Right forelimb (tissue), 1 donor: ENCODE measurements at regions not wholly inside any gene's neighbourhood (a gene's known extent, or its start where the extent isn't known, plus 50 kb on each side); places are given as distances from the start of the nearest gene placed in this dataset.
"Not testable (repeated sequence)": the region's sequence is repeated elsewhere in the genome, so short reads cannot be mapped to it uniquely, and the experiment has no call there.

ENCODE experiments used
- DNase-seq: peaks from one replicate; pipeline ENCODE4 v3.0.0-alpha.2; 2018

GRCh38 chr4:60400593-60400992, 799.5 kb upstream of the ADGRL3 start:
- DNase-seq: no peak

DNA sequence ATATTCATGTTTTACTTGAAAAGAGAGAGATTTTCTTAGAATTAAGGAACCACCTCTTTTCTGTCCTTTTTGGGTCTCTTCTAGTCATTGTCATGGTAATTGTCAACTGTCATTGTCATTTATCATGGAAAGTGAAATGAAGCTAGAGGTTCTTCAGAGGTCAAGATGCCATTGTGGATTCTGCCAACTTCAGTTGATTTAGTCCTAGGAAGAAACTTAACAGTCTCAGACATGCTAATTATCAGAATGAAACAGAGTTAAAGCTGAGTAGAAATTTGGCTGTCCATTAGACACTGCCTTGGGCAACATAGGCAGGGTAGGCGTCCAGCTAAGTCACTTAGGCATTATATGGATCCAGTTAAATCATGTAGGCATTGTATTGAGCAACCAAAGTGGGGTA, 796.1 kb upstream of the ADGRL3 start:
- no peak for DNase-seq

DNA sequence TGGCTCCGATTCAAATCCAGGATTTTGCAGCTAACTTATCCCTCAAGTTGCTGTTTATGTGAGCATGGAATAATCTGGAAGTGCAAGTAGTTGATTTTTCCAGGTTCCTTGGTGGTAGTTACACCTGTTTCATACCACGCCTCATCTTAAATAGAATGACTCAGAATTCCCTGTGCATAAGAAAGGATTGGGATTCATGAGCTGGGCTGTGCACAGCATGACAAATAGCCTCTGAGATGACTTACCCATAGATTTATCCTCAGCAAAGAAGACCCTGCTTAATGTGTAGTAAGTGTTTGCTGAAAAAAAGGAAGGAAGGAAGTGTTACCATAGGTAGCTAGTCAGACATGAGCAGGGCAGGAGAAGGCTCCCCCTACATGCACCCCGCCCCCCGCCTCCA, 777.7 kb upstream of the ADGRL3 start:
- DNase-seq: no peak

DNA sequence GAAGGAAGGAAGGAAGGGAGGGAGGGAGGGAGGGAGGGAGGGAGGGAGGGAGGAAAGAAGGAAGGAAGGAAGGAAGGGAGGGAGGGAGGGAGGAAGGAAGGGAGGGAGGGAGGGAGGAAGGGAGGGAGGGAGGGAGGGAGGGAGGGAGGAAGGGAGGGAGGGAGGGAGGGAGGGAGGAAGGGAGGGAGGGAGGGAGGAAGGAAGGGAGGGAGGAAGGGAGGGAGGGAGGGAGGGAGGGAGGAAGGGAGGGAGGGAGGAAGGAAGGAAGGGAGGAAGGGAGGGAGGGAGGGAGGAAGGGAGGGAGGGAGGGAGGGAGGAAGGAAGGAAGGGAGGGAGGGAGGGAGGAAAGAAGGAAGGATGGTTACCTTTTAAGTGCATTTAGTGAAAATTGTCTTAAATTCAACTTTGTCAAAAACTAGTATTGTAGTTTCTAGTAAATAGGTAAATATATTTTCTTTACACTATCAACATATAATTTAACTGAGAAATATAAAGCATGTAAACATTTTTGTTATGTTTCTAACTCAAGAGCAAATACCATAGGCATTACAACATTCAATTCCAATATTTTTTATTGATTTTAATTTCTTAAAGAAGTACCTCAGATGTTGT, 776.4 kb upstream of the ADGRL3 start:
- DNase-seq: not testable (repeated sequence)

DNA sequence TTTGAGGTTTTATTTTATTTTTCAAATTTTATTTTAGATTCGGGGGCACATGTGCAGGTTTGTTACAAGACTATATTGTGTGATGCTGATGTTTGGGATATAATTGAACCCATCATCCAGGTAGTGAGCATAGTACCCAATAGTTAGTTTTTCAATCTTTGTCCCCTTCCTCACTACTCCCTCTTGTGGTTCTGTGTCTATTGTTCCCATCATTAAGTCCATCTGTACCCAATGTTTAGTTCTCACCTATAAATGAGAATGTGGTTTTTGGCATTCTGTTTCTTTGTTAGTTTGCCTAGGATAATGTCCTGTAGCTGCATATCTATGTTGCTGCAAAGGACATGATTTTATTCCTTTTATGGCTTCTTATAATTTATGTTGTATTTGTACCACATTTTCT, 767.2 kb upstream of the ADGRL3 start:
- DNase-seq: no peak

GRCh38 chr4:60443068-60443467, 757.1 kb upstream of the ADGRL3 start:
- DNase-seq: no peak

GRCh38 chr4:60443796-60444195, 756.3 kb upstream of the ADGRL3 start:
- DNase-seq: no peak

- DNase-seq: no peak
These were observed 750.1 kb upstream of the ADGRL3 start for GRCh38 chr4:60450054-60450453.

- DNase-seq: no peak
These were observed 747.9 kb upstream of the ADGRL3 start for GRCh38 chr4:60452266-60452665.

DNA sequence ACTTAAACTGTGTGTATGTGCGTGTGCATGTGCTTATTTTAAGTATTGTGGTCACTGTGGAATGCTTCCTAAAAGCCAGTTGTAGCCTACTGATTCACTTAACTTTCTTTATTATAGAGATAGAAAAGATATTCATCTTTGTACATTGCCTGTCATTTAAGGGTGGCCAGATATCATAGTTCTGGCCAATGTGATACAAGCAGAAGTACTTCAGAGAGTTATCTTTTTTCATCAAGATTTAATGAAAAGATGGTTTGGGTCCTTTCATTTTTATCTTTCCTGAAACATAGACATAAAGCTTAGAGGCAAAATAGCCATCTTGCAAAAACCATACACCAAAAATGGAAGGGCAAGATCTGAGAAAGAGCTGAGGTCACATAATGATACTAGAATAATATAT, 744.7 kb upstream of the ADGRL3 start:
- no peak for DNase-seq

DNA sequence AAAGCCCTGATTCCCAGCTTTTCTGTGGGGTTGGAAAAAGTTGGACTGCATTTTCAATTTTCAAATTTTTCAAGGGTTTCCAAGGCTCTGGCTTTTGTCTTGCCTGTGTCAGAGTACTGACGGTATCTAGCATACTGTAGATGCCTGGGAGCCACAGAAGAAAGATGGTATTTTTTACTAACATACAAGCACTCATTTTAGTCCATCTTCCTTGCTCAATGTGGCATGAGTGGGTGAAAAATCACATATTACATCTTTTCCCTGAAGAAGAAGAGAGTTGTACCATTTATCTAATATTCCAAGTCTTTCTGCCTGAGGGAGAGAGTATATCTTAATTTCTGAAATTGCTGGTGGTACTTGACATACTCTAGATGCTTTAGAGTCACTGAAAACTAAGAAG, 738.6 kb upstream of the ADGRL3 start:
- DNase-seq: no peak

DNA sequence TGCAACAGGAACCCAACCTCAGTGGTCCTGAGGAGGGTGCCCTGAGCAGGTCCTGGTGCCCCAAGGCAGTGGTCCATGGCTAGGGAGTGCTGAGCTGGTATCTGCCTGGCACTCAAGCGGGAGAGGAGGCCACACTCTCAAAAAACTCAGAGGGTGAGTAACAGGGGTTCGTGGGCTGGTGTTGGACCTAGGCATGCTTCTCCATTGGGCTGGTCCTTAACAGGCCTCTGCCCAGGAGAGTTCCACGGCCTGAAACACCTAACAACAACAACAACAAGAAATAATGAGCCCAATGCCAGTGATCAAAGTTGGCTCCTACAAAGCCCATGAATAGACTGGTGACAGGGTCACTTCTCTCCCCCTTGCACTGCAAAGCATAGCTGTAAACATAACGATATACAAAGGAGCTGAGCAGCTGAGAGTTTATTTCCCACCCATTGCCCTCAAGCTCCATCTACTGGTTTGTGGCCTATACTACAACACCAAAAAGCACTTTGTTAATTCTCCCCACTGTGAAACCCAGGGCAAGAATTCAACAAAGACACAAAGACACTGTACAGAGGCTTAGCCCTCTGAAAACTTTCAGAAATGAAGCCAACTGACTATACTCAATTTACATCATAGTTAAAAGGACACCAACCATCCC, 736.1 kb upstream of the ADGRL3 start:
- no peak for DNase-seq

DNA sequence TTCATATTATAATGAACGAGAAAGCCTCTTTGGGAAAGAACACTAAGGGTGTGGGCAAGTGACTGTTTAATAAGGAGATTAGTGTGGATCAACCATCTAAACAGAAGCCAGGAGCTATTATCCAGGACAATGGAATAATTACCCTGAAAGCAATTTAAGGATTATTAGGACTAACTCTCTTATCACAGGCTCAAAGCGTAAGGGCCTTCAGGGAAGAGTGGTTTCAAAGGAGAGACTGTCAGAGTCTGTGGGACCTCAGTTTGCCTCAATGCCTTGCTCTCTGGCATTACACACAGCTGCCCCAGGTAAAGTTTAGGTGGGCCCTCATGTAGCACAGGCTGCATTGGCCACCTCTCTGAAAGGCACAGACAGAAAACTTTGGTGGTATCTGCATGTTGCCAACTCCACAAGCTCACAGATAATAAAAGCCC, 717.2 kb upstream of the ADGRL3 start:
- DNase-seq: no peak

- DNase-seq: no peak
These were observed 714.9 kb upstream of the ADGRL3 start for GRCh38 chr4:60485276-60485675.

DNA sequence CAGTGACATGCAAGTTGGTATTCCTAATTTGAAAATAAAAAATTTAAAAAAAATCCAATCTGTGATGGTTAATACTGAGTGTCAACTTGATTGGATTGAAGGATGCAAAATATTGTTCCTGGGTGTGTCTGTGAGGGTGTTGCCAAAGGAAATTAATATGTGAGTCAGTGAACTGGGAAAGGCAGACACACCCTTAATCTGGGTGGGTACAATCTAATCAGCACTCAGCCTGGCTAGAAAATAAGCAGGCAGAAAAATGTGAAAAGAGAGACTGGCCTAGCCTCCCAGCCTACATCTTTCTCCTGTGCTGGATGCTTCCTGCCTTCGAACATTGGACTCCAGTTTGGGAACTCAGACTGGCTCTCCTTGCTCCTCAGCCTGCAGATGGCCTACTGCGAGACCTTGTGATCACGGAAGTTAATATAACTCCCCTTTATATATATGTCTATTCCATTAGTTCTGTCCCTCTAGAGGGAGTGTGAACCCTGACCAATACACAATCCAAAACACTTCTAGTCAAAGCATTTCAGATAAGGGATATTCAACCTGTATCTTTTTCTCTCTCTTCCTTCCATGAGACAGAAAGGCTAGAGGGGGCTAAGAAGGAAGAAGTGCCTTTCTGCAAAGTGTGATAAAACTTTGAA, 712.9 kb upstream of the ADGRL3 start:
- DNase-seq: not testable (repeated sequence)

GRCh38 chr4:60500810-60501209, 699.3 kb upstream of the ADGRL3 start:
- DNase-seq: no peak

DNA sequence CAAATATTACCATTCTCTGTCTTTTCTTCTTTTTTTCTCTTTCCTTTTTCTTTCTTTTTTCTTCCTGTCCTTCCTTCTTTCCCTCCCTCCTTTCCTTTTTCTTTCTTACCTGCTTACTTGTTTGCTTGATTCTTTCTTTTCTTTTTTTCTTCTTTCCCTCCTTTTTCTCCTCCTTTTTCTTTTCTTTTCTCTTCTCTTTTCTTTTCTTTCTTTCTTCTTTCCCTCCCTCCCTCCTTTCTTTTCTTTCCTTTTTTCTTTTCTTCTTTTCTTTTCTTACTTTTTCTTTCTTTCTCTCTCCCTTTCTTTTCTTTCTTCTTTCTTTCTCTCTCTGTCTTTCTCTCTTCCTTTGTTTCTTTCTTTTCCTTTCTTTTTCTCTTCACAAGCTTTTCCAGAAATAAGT, 697.4 kb upstream of the ADGRL3 start:
- no peak for DNase-seq

DNA sequence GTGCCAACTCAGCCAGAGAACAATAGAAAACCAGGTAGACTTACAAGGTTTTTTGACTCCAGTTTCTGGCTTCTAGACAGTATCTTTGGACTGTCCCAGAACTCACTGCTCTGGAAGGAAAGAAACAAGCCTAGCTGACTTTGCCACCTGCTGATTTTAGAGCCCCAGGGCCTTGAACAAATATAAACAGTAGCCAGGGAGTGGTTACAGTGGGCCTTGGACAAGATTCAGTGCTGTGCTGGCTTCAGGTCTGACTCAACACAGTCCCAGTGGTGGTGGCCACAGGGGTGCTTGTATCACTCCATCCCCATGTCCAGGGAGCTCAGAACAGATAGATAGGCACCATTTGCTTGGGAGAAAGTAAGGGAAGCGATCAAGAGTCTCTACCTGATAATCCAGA, 694.1 kb upstream of the ADGRL3 start:
- no peak for DNase-seq

DNA sequence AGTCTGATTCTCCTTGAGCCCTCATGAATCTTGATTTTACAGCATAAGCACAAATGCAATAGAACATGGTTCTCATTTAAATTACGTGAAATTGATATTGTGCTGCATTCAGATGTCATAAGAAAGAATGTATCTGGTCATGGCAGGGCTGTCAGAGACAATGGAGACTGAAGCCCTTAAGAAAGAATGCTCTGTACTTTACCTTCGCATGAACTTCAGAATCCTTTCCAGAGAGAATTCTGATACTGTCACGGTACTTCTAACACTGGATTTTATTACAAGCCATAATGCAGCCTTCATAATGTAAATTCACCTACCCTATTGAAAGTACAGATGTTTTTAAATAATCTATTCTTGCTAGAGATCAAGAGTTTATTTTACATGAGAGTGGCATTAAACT, 677.9 kb upstream of the ADGRL3 start:
- DNase-seq: no peak

- DNase-seq: no peak
These were observed 668.2 kb upstream of the ADGRL3 start for GRCh38 chr4:60531776-60532379.

DNA sequence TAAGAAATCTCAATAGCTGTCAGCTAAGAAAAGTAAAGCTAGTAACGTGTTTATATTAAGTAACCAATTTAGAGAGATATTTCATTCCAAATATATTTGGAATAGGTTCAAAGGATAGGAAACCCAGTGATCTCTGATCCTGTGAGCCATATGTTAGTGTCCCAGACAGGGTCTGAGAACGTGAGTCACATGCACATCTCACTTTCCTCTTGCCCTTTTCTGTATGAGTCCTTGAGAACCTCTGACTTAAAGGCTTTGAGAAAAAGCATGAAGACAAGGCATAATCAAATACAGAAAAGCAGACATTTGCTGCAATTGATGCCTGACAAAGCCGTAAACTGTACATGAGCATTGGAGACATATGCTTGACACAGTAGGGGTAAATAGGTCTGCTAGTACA, 655.1 kb upstream of the ADGRL3 start:
- DNase-seq: no peak

DNA sequence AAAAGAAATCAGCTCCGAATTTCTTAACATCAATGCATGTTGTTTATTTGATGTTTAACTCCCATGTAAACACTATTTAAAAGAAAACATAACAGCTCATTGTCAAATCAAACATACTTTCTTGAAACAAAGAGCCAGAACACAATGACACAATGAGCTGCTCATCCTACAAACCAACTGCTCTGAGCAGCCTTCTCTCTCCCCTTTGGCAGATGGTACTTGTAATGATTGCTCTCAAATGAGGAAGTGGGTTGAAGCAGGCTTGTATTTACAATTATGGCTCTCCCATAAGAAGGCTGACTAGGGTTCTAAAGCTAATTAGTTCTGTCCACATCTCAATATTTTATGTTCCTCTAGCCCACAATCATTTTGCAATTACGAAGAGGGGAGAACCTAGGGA, 637.8 kb upstream of the ADGRL3 start:
- DNase-seq: no peak

DNA sequence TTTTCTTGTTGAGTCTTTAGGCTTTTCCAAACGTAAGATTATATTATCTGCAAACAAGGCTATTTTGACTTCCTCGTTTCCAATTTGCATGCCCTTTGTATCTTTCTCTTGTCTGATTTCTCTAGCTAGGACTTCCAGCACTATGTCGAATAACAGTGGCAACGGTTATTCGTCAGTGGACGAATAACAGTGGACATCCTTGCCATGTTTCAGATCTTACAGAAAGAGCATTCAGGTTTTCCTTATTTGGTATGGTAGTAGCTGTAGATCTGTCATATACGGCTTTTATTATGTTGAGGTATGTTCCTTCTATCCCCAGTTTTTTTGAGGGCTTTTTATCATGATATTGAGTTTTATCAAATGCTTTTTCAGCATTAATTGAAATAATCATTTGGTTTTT, 634.6 kb upstream of the ADGRL3 start:
- DNase-seq: no peak

DNA sequence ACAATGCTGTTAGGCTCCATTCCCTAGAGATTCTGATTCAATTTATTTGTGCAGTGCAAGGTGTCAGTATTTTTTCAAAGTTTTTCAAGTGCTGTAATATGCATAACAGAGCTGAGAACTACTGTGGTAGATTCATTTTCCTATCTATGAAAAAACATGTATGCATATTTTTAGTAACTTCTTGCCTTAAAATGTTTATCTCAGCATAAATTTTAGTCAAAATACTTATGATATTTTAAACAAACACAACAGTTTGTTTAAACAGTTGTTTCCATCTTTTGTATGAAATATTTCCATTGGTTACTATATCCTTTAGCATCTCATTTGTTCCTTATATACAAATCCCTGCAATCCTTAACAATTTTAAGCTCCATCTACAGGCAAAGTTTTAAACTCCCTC, 624.8 kb upstream of the ADGRL3 start:
- DNase-seq: no peak
